ENCODE measurements at regions not wholly inside any gene's neighbourhood (a gene's known extent, or its start where the extent isn't known, plus 50 kb on each side); places are given as distances from the start of the nearest gene placed in this dataset.

GRCh38 chr4:19152264-19152663 lies 1099.4 kb upstream of the SLIT2 start:
- TF ChIP-seq CTCF (IDR thresholded peaks at IDR 0.05), result no peak
- TF ChIP-seq POLR2A (IDR thresholded peaks at IDR 0.05), result no peak
